GM21786 (cell line): ENCODE measurements at regions not wholly inside any gene's neighbourhood (a gene's known extent, or its start where the extent isn't known, plus 50 kb on each side); places are given as distances from the start of the nearest gene placed in this dataset.
"Not testable (repeated sequence)": the region's sequence is repeated elsewhere in the genome, so short reads cannot be mapped to it uniquely, and the experiment has no call there.

Experiments used
- ATAC-seq: cut with Tn5 transposase; IDR thresholded peaks from one replicate; pipeline ENCODE4 v1.9.1; 2021; ENCODE audit not compliant: unreplicated experiment

GRCh38 chr20:5492937-5493336, 117.9 kb downstream of the GPCPD1 start:
- ATAC-seq, result no peak

DNA sequence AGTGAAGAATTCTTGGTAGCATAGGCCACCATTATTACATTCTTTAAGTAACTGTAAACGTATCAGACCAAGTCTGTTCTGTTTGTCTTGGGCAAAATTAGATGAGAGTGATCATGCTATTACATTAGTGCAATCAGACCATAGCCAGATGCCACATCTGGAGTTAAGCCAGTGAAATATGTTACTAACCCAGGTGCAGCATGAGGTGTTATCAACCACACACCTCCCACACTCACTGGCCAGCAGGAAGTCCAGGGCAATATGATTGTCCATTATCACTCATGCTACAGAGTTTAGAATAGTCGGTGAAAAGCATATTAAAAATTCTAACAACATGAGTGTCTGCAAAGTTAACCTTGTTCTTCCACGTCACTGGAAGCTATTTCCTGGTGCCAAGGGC, 119.4 kb downstream of the GPCPD1 start:
- no peak for ATAC-seq

- no peak for ATAC-seq
Observed at GRCh38 chr20:5489601-5490000, 121.2 kb downstream of the GPCPD1 start.

DNA sequence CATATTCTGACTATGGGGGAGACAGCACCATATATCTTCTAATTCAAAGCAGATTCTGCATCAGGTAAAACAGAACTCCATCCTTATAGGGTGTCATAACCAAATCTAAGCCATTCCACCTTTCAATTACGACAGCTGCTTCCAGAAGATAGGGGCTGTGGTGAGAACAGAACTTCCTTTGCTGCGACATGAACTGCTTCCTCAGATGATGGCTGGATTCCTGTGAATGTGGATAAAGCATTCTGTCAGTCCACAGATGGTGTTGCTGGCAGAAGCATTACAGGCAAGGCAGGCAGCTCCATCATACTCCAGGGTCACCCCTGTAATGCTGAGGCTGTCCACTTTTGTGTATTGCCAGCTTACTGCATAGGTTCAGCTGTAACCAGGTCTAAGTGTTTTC, 122.0 kb downstream of the GPCPD1 start:
- ATAC-seq, result no peak

DNA sequence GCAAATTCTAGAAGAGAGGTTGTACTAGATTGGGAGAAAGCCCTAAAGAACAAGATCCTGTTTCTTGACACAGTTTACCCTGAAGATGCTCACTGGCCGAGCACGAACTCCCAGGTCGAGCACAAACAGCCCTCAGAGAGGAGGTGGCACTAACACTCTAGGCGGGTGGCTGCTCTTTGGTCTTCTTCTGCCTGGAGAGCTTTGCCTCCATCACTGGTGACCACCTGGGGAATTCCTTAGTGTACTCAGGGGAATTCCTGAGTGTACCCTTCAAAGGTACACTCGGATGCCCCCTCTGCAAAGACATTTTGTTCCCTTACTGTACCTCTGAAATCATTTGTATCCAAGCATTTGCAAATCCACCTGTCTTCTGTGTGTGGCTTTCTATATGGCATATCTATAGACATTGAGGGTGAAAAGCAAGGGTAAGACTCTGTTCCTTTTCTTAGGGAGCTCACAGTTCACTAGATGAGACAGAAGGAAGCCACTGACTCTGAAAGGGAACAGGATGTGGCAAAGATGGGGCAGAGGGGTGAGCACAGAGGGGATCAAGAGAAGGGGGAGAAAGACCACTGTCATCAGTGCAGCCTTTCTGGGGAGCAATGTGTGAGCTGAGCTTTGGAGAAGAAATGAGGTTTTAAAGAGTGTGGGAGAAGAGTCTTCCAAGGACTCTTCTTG, 124.3 kb downstream of the GPCPD1 start:
- ATAC-seq, result no peak

DNA sequence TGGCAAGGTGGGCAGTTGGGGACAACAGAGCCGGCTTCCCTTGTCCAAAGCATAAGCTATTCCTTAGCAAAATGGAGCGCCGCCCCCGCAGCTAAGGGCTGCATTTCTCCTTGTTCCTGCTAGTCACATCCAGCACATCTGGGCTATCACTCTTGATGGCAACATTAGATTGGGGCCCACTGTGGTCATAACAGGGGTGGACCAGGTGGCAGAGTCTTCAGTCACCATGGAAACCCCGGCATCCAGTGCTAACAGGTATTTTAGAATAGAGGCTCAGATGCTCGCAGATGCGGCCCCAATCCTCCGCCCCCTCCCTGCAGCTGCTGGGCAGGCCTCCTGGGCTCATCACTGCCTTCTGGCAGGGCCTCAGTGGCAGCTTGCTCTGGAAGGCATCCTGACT, 125.9 kb downstream of the GPCPD1 start:
- no peak for ATAC-seq

DNA sequence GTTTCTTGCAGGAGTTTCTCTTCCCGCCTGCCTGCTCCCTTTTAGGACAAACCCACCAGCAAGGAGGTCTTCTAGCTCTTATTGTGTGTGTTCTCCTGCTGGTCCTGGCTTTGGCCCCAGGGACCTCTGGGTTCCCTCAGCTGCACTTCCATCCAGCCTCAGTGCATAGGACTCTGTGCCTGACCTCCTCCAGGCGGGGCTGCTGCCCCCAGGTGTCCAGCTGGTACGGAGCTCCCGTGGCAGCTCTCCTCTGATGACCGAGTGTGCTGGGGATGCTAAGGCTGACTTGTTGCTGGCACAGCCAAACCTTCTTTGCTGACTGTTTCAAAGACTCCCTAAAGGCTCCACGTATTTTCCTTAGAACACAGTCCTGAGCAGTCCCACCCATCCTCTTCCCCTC, 126.5 kb downstream of the GPCPD1 start:
- ATAC-seq, result no peak

DNA sequence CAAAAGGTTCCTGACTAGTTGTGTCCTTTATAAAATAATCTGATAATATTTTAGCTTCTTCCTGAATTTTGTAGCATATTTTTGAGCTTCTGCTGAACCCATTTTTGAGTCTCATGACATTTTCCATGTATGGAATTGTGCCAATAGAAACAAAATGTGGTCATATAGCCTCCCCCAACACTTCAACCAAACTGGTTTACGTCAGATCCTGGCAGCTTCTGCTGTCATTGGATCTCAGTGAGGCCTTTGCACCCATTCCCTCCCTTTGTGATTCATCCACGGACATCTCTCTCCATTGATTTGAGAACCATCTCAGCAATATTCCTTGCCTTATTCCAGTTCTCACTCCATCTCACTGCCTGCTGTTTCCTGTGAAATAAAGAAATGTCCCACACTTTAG, 128.0 kb downstream of the GPCPD1 start:
- no peak for ATAC-seq

GRCh38 chr20:5481872-5482271, 128.9 kb downstream of the GPCPD1 start:
- no peak for ATAC-seq

DNA sequence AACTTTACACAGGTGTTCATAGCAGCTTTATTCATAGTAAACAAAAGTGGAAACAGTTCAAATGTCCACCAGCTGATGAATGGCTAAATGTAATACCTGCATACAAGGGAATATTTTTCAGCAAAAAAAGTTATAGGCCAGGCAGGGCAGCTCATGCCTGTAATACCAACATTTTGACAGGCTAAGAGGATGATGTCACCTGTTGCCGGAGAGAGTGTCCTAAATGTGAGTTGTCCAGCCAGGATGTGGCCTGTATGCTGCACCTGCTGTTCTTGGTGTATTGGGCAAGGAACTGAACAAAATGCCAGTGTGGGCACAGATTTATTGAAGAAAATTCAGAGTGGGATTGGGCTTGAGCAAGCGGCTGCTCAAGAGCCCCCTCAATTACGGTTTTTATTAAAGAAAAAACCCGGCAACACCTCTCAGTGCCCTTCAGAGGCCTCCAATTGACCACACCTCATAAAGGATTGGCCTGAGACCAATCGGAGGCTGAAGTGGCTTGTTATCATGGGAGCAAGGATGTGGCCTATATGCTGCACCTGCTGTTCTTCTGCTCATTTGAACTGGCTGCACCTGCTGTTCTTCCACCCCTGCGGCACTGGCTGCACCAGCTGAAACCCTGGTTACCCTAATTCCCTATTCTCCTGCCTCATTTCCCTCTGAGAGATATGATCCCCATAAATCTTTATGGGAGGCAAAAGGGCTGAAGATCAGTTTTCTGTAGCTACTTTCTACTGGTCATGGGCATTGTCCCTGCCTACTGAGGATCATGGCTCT, 129.8 kb downstream of the GPCPD1 start:
- ATAC-seq, result no peak

DNA sequence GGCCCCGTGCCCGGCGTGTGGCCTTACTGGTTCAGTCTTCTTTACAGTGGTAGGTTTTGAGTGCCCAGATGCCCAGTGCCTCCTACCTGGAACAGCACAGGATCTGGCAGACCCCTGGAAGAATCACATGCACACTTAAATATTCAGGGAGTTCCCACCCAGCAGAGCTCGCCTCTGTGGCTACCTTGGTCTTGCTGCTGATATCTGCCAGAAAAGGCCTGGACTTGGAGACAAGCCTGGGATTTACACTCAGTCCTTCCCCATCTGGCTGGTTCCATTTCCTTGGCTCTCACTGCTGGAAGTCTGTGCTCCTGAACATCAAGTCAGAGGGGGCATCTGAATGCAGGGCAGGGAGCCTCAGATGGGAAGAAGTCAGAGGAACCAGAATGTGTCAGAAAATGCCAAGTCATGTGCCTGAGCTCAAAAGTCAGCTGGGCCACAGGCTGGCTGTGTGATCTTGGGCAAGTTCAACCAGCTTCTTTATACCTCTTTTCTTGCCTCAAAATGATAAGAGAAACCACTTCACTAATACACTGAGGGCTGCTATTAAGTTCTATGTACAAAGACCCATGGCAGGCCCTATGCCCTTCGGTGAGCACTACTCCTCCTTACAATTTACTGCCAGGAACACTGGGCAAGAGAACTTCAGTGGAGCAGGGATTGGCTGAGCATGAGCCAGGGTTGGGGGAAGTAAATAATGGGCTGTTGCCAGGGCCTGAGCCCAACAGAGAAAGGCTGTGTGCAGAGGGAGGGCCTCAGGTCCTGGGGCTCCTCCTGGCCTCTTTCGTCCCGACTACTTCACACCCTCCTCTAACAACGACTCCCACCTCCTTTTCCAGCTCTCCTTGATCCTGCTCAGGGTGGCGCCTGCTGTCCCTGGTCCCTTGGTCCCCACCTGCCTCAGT, 135.9 kb downstream of the GPCPD1 start:
- ATAC-seq, result no peak

DNA sequence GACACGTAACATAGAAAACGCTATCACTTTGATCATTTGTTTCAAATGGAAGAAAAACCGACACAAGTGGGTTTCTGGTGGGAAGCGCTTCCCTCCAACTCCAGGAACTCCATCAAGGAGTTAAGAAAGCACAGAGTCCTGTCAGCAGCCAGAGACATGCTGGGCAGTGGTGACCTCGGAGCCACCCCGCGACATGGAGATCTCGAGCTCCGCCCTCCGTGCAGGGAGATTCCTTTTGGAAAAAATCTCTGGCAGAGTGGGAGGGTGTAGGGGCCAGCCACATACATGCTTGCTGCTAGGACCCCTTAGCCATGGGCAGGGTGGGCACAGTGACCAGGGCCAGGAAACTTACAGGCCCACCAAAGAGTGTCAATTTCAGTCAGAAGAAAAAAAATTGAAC, 138.9 kb downstream of the GPCPD1 start:
- not testable (repeated sequence) for ATAC-seq

DNA sequence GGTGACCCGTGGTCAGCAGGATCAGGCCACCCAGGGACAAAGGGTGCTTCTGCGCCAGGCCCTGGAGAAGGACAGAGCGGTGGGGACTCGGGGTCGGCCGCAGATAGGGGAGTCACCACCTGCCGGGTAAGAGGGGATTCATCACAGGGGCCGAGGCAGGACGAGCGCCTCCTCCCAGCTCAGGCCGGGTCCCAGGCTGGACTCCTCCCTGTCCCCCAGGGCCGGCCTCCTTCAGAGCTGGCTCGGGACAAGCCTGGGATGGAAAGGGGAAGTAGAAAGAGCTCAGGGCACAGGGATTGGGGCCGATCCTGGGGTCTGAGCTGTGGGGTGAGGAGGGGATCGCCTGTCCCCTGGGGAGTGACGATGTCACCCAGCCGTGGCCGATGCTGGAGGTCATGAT, 139.4 kb downstream of the GPCPD1 start:
- no peak for ATAC-seq

DNA sequence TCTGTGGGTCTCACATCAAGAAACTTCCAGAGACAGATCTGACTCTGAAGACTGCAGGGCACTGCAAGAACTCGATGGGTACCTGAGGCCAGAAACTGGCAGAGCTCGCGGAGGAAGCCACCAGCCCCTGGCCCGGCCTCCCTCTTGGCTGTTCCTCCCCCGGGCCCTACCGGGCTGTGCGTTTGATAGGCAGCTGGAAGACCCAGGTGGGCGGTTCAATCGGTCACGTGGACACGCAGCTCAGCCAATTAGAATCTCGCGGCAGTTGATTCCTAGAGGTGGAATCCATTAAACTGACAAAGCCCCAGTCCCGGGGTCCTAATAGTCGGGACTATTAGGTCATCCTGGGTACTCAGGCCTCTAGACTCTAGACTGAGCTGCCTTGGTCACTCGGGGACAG, 139.9 kb downstream of the GPCPD1 start:
- ATAC-seq, result no peak

DNA sequence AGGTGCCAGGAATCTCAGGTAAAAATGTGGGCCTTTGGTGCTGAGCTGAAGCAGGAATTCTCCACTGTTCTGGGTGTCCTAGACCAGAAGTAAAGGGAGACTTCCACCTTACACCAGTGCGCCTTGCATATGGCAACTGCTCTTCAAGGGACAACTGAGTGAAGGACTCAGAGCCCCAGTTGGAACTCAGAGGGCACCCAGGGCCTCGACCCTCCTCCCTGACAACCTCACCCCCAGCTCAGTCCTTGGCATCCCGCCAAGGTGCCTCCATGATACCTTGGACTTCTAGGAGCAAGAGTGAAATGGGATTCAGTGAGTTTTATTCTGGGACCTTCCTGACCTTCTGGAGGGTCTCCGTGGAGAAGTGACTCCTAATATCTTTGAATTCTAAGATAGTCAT, 140.3 kb downstream of the GPCPD1 start:
- no peak for ATAC-seq

- ATAC-seq, result no peak
Observed at GRCh38 chr20:5469111-5469510, 141.7 kb downstream of the GPCPD1 start.

GRCh38 chr20:5467086-5467485, 143.7 kb downstream of the GPCPD1 start:
- ATAC-seq, result no peak

DNA sequence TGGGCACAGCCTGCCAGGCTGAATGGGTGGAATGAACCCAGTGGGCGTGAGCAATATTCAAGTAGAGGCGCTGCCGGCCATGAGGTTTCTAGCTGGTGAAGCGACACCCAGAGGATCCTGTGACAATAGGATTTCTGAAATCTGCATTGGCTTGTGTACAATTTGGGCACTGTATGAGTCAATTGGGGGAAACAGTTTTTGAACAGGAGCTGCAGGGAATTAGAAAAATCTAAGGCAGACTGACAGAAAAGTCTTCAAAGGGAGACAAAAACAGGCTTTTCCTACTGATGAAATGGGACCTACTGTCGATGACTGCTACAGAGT, 145.2 kb downstream of the GPCPD1 start:
- ATAC-seq, result no peak

- ATAC-seq, result no peak
Observed at GRCh38 chr20:5464901-5465603, 145.8 kb downstream of the GPCPD1 start.

DNA sequence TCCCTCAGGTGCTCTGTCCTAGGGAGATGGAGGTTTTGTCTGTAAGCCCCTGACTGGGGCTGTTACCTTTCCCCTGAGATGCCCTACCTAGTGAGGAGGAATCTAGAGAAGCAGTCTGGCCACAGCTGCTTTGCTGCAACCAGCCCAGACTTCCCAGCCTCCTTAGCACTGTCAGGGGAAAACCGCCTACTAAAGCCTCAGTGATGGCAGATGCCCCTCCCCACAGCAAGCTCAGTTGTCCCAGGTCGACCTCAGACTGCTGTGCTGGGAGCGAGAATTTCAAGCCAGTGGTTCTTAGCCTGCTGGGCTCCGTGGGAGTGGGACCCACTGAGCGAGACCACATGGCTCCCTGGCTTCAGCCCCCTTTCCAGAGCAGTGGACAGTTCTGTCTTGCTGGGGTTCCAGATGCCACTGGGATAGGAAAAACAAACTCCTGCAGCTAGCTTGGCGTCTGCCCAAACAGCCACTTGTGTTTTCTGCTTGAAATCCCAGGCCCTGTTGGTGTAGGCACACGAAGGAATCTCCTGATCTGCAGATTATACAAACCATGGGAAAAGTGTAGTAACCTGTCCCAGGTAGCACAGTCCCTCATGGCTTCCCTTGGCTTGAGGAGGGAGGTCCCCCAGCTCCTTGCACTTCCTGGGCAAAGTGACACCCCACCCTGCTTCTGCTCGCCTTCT, 146.4 kb upstream of the PROKR2 start:
- ATAC-seq, result no peak

GRCh38 chr20:5453745-5454144, 137.0 kb upstream of the PROKR2 start:
- ATAC-seq, result not testable (repeated sequence)
